Hematopoietic multipotent progenitor cell treated with erythropoietin and hydrocortisone succinate and interleukin-3 and kit ligand, for 6 days (in vitro differentiated cells): ENCODE measurements at regions not wholly inside any gene's neighbourhood (a gene's known extent, or its start where the extent isn't known, plus 50 kb on each side); places are given as distances from the start of the nearest gene placed in this dataset.
"Not testable (repeated sequence)": the region's sequence is repeated elsewhere in the genome, so short reads cannot be mapped to it uniquely, and the experiment has no call there.

Experiments used
- DNase-seq: peaks from one replicate; pipeline ENCODE4 v3.0.0-alpha.2; 2015

DNA sequence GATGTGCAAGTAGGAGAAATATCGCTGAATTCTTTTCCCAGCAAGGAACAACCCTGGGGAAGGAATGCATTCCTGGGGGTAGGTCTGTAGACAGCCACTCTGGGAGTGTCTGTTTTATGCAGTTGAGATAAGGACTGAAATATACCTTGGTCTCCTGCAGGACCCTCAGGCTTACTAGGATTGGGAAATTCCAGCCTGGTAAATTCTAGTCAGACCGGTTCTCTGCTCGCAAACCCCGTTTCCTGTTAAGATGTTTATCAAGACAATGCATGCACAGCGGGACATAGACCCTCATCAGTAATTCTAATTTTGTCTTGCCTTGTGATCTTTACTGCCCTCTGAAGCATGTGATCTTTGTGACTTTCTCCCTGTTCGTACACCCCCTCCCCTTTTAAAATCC lies 839.0 kb downstream of the REEP3 start:
- not testable (repeated sequence) for DNase-seq

GRCh38 chr10:64363687-64364086 lies 842.5 kb downstream of the REEP3 start:
- no peak for DNase-seq

DNA sequence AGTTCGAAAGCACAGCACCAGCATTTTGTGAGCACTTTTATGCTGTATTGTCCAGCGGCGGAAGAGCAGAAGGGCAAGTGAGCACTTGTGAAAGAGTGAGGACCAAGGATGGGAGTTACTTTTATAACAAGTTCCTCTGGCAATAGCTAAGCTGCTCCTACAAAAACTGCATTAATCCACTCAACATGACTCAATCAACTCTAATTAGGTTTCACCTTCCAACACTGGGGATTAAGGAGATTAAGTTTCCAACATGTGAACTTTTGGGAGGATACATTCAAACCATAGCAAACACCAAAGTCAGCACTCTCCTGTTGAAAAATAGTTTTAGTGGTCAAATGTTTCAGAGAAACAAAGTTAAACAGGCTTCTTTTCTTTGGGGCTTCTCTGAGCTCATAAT lies 844.5 kb downstream of the REEP3 start:
- no peak for DNase-seq

- DNase-seq: no peak
Observed at GRCh38 chr10:64368298-64368697, 847.1 kb downstream of the REEP3 start.

DNA sequence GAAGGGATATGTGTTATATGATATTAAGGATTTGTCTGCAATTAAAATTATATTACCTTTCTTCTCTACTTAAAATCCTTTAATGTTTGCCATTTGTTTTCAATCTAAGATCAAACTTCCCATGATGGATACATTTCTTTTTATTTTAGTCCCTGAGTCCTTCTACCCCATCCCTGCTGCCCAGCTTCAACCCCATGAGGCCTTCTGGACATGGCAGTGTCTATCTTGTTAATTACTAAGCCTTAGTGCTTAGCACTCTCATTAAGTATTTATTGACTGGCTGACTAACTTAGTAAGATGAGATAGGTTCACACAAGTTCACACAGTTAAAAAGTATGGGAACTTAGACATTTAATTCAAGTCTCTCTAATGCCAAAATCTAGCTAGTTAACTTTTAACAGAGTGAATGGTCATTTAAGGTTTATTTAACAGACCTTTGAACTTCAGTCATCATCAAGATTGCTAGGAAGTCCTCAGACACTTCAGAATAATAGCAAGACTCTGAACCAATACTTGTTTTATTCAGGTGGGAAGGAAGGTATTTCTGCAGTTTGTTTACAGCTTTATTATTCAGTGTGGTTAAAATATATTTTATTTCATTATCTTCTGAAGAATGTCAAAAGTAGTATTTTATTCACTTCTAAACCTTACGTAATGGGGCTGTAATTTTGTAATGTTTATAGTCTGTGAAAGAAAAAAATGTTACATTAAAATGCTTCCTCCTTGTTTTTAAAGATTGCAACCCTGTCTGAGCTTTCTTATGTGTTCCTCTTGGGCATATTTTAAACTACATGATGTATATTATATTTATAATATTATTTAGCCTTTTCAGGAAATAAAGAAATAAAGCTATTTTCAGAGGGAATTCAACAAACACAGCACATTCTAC lies 848.9 kb downstream of the REEP3 start:
- DNase-seq: no peak

DNA sequence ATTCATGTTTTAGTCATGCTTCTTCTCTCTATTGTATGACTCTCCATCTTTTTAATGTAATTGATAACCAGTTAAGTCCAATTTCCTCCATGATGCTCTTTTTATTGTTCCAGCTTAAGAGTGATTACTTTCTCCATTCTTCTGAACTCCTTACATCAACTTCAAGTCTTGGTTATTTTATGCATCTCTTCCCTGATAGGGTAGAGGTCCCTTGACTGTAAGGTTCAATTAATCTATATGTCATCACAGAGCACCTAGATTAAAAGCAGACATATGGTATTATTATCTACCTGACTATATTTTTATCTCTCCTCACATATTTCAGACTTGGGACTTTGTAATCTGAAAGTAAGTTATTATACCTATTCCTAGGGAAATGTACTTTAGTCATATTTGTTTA lies 853.1 kb downstream of the REEP3 start:
- no peak for DNase-seq

GRCh38 chr10:64376167-64376566 lies 855.0 kb downstream of the REEP3 start:
- DNase-seq: no peak

GRCh38 chr10:64379898-64380297 lies 858.7 kb downstream of the REEP3 start:
- peak; percentile 3 for DNase-seq

DNA sequence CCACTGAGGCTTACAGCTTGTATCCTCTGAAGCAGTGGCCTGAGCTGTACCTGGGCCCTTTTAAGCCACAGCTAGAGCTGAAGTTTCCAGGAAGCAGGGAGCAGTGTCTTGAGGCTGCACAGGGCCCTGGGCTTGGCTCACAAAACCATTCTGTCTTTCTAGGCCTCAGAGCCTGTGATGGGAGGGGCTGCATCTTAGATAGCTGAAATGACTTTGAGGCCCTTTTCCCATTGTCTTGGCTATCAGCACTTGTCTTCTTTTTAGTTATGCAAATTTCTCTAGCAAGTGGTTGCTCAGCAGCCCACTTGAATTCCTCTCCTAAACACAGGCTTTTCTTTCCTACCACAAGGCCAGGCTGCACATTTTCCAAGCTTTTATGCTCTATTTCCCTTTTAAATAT lies 864.2 kb downstream of the REEP3 start:
- no peak for DNase-seq

- DNase-seq: no peak
Observed at GRCh38 chr10:64394744-64395143, 873.5 kb downstream of the REEP3 start.

DNA sequence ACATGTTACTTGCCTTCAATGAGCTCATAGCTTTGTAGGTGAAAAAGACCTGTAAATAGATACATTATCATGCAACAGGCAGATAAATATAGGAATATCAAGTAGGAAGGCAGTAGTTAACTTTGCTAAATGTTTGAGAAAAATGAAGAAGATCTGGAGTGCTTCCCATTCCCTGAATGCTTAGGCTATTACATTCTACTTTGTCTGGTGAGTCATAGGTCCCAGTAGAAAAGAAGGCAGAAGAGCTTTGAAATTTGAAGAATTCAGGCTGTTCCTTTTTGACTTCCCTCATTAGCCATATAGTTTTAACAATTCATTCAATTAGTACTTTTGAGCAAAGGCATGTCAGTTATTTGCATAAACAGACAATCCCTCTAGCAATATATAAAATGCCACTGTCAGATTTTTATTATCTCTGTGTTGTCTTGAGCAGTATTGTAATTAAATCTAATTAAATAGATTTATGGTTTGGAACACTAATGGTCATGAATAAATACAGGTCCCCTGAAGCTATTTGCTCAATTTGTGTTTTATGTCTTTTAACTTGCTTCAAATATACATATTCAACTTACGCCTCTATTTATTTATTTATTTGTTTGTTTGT lies 875.0 kb downstream of the REEP3 start:
- no peak for DNase-seq

GRCh38 chr10:64397125-64397524 lies 875.9 kb downstream of the REEP3 start:
- DNase-seq: no peak

DNA sequence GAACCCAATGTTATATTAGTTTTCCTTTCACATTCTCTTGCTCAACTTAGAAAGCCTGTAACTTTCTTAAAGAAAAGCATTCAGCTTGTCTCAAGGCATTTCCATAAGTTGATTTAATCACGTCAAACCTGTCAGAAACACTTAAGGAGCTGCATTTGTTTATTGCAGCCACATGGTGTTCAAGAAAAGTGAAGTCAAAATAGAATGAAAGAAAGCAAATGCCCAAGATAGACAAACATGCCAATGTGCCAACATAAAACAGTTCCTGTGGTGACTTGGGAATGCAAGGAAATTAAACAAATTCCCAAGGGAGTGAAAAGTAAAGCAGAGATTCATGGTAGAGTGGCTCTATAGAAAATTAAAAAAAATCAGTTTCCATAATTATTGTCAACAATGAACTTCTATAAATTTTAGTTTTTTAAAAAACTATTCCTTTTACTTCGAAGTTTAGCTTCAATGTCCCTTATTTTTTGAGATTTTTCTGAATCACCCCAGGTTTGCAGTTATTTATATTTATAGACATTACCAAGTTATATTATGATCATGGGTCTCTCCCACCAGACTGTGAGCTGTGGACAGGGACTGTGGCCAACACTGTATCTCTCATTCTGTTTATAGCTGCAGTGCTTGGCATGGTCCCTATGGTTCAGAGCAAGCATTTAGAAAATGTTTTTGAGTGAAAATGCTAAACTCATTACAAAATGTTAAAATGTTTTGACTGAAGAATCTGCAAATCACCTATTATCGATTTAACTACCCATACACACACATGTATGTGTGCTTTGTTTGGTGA lies 887.4 kb downstream of the REEP3 start:
- no peak for DNase-seq

DNA sequence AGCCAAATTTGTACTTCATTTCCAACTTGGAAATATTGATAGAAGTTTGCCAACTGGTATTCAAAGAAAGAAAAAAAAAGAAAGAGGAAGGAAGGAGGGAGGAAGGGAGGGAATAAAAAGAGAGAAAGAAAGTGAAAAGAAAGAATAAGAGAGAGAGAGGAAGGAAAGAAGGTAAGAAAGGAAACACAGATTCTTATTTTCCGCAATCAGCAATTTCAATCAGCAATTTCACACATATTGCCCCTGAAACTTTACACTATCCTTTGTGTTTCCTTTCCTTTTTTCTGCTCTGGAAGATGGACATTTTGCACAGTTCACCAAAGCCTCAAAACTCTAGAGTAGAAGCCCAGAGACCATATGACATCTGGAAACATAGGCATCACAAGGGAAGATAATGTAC lies 888.1 kb downstream of the REEP3 start:
- no peak for DNase-seq

DNA sequence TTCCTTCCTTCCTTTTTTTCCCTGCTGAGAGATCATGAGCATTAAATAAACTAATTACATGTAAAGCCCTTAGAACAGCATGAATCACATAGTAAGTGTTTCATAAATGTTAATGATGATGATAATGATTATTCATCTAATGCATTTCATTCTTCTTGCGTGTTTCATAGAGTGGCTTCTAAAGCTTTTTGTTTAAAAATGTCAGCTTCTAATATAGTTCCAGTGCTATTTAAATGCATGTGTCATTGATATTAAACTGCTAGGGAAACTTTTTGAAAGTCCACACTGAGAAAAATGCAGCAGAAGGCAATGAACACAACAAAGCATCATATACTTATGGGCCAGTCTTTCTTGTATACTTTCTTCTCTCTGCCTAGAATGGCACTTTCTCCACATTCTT lies 894.8 kb downstream of the REEP3 start:
- no peak for DNase-seq

DNA sequence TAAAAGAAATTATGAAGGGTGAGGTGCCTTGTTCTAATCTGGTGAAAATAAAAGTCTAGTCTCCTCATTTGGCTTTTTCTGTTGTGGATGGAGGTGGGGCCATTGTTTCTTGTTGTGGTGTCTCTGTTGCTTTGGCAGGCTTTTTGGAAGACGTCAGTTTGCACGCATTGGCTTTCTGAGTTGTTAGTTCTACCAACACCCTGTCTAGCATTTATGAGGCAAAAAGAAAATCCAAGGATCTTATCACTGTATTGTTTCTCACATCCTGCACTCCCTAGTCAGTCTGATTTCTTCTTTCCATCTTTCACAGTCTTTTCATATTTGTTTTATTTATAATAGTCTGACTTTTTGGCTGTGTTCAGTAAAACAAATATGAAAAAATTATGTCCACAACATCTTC lies 898.3 kb downstream of the REEP3 start:
- DNase-seq: no peak

DNA sequence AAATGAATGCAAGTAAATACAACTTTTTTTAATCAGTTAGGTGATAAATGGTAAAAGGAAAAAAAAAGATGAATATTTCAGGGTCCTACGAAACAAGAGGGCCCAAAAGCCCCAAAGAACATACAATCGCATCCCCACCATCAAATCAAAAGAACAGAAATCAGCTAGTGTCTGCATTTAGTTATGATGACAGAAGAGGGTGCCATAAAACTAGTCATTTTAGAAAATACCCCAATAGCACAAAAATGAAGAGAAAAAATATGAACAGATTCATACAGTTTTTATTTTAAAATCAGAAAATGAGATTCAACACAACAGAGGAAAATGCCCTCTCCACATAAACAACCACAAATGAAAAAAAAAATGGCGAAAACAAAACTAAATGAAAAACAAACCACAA lies 905.5 kb downstream of the REEP3 start:
- DNase-seq: peak; percentile 6

DNA sequence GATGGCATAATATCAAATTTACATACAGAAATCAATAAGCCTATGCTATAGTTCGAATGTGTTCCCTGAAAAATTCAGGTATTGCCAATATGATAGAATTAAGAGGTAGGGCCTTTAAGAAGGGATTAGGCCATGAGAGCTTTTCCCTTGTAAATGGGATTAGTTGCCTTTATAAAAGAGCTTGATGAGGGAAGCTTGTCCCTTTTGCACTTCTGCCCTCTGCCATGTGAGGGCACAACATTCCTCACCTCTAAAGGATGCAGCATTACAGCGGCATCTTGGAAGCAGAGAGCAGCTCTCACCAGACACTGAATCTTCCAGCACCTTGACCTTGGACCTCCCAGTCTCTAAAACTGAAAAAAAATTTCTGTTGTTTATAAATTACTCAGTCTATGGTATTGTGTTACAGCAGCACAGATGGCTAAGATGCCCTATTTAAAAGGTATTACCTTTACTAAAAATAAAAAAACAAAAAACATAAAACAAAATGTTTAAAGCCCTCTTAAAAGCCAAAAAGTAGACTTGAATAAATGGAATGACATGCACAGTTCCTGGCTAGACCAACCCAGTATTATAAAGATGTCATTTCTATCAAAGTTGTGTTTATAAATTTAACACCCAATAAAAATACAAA lies 909.6 kb downstream of the REEP3 start:
- DNase-seq: peak; percentile 62

DNA sequence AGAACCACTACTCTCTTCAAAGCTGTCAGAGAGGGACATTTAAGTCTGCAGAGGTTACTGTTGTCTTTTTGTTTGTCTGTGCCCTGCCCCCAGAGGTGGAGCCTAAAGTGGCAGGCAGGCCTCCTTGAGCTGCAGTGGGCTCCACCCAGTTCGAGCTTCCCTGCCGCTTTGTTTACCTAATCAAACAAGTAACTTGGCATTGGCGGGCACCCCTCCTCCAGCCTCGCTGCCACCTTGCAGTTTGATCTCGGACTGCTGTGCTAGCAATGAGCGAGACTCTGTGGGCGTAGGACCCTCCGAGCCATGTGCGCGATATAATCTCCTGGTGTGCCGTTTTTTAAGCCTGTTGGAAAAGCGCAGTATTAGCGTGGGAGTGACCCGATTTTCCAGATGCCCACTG lies 920.7 kb downstream of the REEP3 start:
- DNase-seq: not testable (repeated sequence)

DNA sequence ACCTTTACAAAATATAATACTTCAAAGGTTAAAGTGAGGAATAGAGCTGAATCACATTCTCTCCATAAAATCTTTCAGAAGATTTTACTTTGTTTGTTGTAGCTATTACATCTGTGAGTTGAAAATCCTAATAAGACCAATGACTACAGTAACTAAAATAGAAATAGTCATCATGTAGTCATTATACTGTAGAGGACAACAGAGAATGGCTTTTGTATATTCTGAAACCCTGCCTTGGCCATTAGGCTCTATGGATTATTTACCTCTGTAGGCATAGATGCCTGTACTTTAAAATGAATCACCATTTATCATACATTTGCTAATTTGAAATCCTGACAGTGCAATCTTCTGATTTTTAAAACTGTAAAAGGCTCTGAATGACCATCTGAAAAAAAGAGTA lies 923.0 kb downstream of the REEP3 start:
- no peak for DNase-seq

DNA sequence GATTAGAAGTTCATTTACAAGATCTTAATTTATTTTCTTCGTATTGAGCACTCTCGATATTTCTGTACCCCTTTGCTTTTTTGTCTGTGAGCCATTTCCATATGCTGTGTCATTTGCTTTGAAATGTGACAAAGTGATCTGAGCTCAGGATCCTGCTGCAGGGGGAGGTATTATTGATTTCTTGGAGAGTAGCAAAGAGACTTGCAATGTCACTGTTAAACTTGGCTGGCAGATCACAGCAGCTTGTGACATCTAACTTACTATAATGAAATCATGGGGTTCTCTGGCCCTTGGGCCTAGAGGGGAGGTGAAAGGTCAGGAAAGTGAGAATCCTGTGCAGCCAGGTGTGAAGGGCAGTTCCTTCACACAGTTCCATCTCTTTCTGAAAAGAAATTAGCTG lies 923.4 kb downstream of the REEP3 start:
- no peak for DNase-seq

GRCh38 chr10:64449603-64450002 lies 928.4 kb downstream of the REEP3 start:
- no peak for DNase-seq

DNA sequence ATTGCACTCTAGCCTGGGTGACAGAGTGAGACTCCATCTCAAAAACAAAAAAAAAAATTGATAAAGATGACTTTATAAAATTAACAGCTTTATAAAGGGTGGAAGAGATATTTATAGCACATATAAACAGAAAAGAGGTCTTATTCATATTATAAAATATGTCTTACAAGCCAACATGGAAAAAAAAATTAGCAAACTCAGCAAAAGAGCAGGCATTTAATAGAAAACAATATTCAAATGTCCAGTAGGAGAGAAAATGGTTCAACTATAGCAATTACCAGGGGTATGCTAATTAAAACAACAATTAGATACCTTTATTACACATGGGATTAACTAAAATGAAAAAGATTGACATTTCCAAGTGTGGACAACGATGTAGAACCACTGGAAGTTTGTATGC lies 929.1 kb downstream of the REEP3 start:
- DNase-seq: no peak
